GM21360 (cell line): ENCODE measurements at regions not wholly inside any gene's neighbourhood (a gene's known extent, or its start where the extent isn't known, plus 50 kb on each side); places are given as distances from the start of the nearest gene placed in this dataset.

Source experiments
- ATAC-seq: cut with Tn5 transposase; IDR thresholded peaks from one replicate; pipeline ENCODE4 v1.9.1; 2021; ENCODE audit warnings: mild to moderate bottlenecking, moderate library complexity; ENCODE audit not compliant: unreplicated experiment

- ATAC-seq, result no peak
These were observed 59.9 kb upstream of the IL2 start for GRCh38 chr4:122516376-122516775.

- ATAC-seq, result no peak
These were observed 58.1 kb upstream of the IL2 start for GRCh38 chr4:122514671-122515070.

- no peak for ATAC-seq
These were observed 55.9 kb upstream of the IL2 start for GRCh38 chr4:122512430-122512829.

- ATAC-seq, result no peak
These were observed 51.6 kb upstream of the IL2 start for GRCh38 chr4:122508083-122508482.
